Prostate gland (tissue), 2 donors: ENCODE measurements at regions not wholly inside any gene's neighbourhood (a gene's known extent, or its start where the extent isn't known, plus 50 kb on each side); places are given as distances from the start of the nearest gene placed in this dataset.

Experiments used
- DNase-seq: peaks from one replicate; pipeline ENCODE4 v3.0.0-alpha.2; 2019; ENCODE audit warnings: low spot score
- H3K27ac ChIP-seq, 2 donors: fragments of 200-600 bp; sonication (generic); 2 replicates each; pipeline ENCODE4 v1.5.1; 2017 to 2019
- H3K27me3 ChIP-seq: fragments of 200-600 bp; sonication (generic); replicated peaks from 2 replicates; pipeline ENCODE4 v1.5.1; 2019; ENCODE audit not compliant: insufficient read depth
- H3K36me3 ChIP-seq, 2 donors: fragments of 200-600 bp; sonication (generic); 1 replicate in 1 of 2; 2 replicates in 1 of 2; pipeline versions ENCODE4 v1.5.1 to v1.8.1; 2017 to 2019
- H3K4me1 ChIP-seq: fragments of 200-600 bp; sonication (generic); replicated peaks from 2 replicates; pipeline ENCODE4 v1.5.1; 2019
- H3K4me3 ChIP-seq, 2 donors: fragments of 200-600 bp; sonication (generic); 2 replicates each; pipeline ENCODE4 v1.5.1; 2017 to 2019
- H3K9me3 ChIP-seq: fragments of 200-600 bp; sonication (generic); 2 replicates; pipeline ENCODE4 v1.5.1; 2017
- CTCF ChIP-seq, 4 experiments: fragments of 200-600 bp in 2 of 4; fragments of 450-650 bp in 2 of 4; sonication (generic) in 2 of 4; IDR thresholded peaks; 1 replicate in 3 of 4; 2 replicates in 1 of 4; pipeline ENCODE4 v1.5.1; 2016 to 2019; ENCODE audit warnings: antibody characterized with exemption in 4 of 4, mild to moderate bottlenecking in 2 of 4, moderate library complexity in 2 of 4
- POLR2A ChIP-seq: fragments of 450-650 bp; IDR thresholded peaks from one replicate; pipeline ENCODE4 v1.6.1; 2016; ENCODE audit warnings: antibody characterized with exemption, mild to moderate bottlenecking
- POLR2AphosphoS5 ChIP-seq: sonication (generic); formaldehyde crosslinking; IDR thresholded peaks from one replicate; pipeline ENCODE4 v1.6.1; 2017; ENCODE audit warnings: antibody characterized with exemption
- WGBS: methylation state at CpG from one replicate; pipeline ENCODE4 v1.1.5; 2018; 5-methylcytosine and 5-hydroxymethylcytosine counted together
- intact Hi-C: fragments of 100-400 bp; cut with DNase I; formaldehyde crosslinking; loops from one replicate; pipeline ENCODE4 v1.14.2; 2022

- Histone ChIP-seq H3K4me3 (no peak overlapping the region), H3K36me3 (no peaks in the 10 kb centered on the region), H3K9me3 (no peaks in the 10 kb centered on the region), H3K27ac (no peak overlapping the region), H3K27me3 (no peaks in the 10 kb centered on the region), H3K4me1 (no peaks in the 10 kb centered on the region)
- no peak for DNase-seq
- intact Hi-C loops: loop anchor here (10.0 kb wide), 1 partner anchor 51 kb away; no protein-coding TSS in a partner anchor
- TF ChIP-seq POLR2A (no peak), POLR2AphosphoS5 (no peak), CTCF (IDR thresholded peaks at IDR 0.05) (no peak)
- 77% methylated on average over 2 of the region's 2 CpGs for WGBS
Observed at GRCh38 chr15:47514200-47514652, 203.1 kb upstream of the SEMA6D start.

GRCh38 chr15:47516558-47516957, 200.7 kb upstream of the SEMA6D start:
- H3K4me3 ChIP-seq: no peak overlapping the region
- no peaks in the 10 kb centered on the region for H3K36me3 ChIP-seq
- 89% methylated on average over 2 of the region's 2 CpGs for WGBS
- H3K27ac ChIP-seq: no peak overlapping the region
- no peaks in the 10 kb centered on the region for H3K9me3 ChIP-seq
- TF ChIP-seq POLR2AphosphoS5 (no peak), CTCF (IDR thresholded peaks at IDR 0.05) (no peak), POLR2A (no peak)
- H3K27me3 ChIP-seq: no peaks in the 10 kb centered on the region
- intact Hi-C loops: loop anchor here (10.0 kb wide), 1 partner anchor 48 kb away; no protein-coding TSS in a partner anchor
- no peak for DNase-seq
- no peaks in the 10 kb centered on the region for H3K4me1 ChIP-seq

- no peak overlapping the region for H3K4me3 ChIP-seq
- H3K4me1 ChIP-seq: no peaks in the 10 kb centered on the region
- WGBS: 83% methylated on average over 1 of the region's 1 CpG
- H3K27me3 ChIP-seq: no peaks in the 10 kb centered on the region
- DNase-seq: no peak
- no peak overlapping the region for H3K27ac ChIP-seq
- no peak for TF ChIP-seq POLR2A
- no peak for TF ChIP-seq CTCF (IDR thresholded peaks at IDR 0.05)
- no peak for TF ChIP-seq POLR2AphosphoS5
- H3K9me3 ChIP-seq: no peaks in the 10 kb centered on the region
- intact Hi-C loops: loop anchor here (10.0 kb wide), 1 partner anchor 48 kb away; no protein-coding TSS in a partner anchor
- H3K36me3 ChIP-seq: no peaks in the 10 kb centered on the region
Observed at GRCh38 chr15:47516972-47517371, 200.3 kb upstream of the SEMA6D start.

GRCh38 chr15:47517737-47518136, 199.6 kb upstream of the SEMA6D start:
- no peak overlapping the region for H3K4me3 ChIP-seq
- H3K27ac ChIP-seq: no peak overlapping the region
- no peak for TF ChIP-seq CTCF (IDR thresholded peaks at IDR 0.05)
- no peaks in the 10 kb centered on the region for H3K36me3 ChIP-seq
- no peak for DNase-seq
- no peaks in the 10 kb centered on the region for H3K9me3 ChIP-seq
- no peaks in the 10 kb centered on the region for H3K27me3 ChIP-seq
- intact Hi-C loops: loop anchor here (10.0 kb wide), 1 partner anchor 47 kb away; no protein-coding TSS in a partner anchor
- WGBS: 25% methylated on average over 1 of the region's 1 CpG
- no peaks in the 10 kb centered on the region for H3K4me1 ChIP-seq

GRCh38 chr15:47523681-47524475, 193.4 kb upstream of the SEMA6D start:
- WGBS: 79% methylated on average over 12 of the region's 12 CpGs
- H3K4me1 ChIP-seq: no peaks in the 10 kb centered on the region
- no peaks in the 10 kb centered on the region for H3K9me3 ChIP-seq
- H3K36me3 ChIP-seq: no peaks in the 10 kb centered on the region
- H3K27ac ChIP-seq: no peak overlapping the region
- no peak overlapping the region for H3K4me3 ChIP-seq
- no peak for TF ChIP-seq POLR2AphosphoS5
- no peak for TF ChIP-seq POLR2A
- TF ChIP-seq CTCF (IDR thresholded peaks at IDR 0.05): no peak
- H3K27me3 ChIP-seq: no peaks in the 10 kb centered on the region
- intact Hi-C loops: loop anchor here (10.0 kb wide), 1 partner anchor 61 kb away; no protein-coding TSS in a partner anchor
- no peak for DNase-seq
